Forelimb muscle (tissue), 1 donor: ENCODE measurements at regions not wholly inside any gene's neighbourhood (a gene's known extent, or its start where the extent isn't known, plus 50 kb on each side); places are given as distances from the start of the nearest gene placed in this dataset.
"Not testable (repeated sequence)": the region's sequence is repeated elsewhere in the genome, so short reads cannot be mapped to it uniquely, and the experiment has no call there.

Experiments used
- DNase-seq: peaks from one replicate; pipeline ENCODE4 v3.0.0-alpha.2; 2013; ENCODE audit warnings: low read depth

DNA sequence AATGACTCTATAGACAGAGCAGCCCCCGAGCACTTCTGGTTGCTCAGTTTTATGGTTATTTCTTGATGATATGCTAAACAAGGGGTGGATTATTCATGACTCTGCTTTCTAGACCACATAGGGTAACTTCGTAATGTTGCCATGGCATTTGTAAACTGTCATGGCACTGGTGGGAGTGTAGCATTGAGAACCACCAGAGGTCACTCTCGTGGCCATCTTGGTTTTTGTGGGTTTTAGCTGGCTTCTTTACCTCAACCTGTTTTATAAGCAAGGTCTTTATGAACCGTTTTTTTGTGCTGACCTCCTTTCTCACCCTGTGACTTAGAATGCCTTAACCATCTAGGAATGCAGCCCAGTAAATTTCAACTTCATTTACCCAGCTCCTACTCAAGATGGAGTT lies 1036.2 kb upstream of the FLRT2 start:
- DNase-seq, result no peak

DNA sequence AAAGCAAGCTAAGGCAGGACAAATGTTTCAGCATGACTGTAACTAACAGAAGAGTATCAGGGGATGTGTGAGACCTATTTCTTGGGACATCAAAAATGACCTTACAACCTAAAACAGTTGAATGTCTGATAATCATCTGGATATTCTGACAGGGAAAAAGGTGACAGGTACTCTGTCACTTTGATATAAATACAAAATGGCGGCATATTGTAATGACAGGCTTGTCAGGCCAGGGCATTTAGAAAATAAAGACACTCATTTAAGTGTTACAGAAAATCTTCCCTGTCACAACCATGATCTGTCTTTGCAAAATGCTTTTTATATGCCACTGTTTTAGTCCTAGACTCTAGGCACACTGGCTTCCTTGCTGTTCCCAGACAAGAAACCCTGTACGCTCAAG lies 1033.3 kb upstream of the FLRT2 start:
- no peak for DNase-seq

DNA sequence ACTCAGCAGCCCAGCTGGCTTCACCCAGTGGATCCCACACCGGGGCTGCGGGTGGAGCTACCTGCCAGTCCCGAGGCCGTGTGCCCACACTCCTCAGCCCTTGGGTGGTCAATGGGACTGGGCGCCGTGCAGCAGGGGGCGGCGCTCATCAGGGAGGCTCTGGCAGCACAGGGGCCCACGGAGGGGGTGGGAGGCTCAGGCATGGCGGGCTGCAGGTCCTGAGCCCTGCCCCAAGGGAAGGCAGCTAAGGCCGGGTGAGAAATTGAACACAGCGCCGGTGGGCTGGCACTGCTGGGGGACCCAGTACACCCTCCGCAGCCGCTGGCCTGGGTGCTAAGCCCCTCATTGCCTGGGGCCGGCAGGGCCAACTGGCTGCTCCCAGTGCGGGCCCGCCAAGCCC lies 1017.1 kb upstream of the FLRT2 start:
- not testable (repeated sequence) for DNase-seq

DNA sequence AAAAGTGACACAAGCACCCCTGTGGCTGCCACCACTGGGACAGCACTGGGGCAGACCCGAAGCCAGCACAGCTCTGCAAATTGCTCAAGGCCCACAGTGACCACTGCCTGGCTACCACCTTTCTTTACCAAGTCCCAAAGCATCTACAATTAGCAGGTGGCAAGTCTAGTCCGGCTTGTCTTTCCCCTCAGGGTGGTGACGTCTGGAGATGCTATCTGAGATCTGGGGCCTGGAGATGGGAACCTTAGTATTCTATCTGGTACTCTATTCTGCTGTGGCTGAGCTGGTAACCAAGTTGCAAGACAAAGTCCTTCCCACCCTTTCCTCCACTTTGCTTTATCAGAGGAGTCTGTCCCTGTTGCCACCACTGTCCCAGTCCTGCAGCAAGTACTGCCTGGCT lies 1010.1 kb upstream of the FLRT2 start:
- DNase-seq, result no peak

- DNase-seq, result no peak
Observed at GRCh38 chr14:84520711-84521338, 1009.1 kb upstream of the FLRT2 start.

- no peak for DNase-seq
Observed at GRCh38 chr14:84523746-84524145, 1006.2 kb upstream of the FLRT2 start.

- no peak for DNase-seq
Observed at GRCh38 chr14:84527706-84528105, 1002.2 kb upstream of the FLRT2 start.

DNA sequence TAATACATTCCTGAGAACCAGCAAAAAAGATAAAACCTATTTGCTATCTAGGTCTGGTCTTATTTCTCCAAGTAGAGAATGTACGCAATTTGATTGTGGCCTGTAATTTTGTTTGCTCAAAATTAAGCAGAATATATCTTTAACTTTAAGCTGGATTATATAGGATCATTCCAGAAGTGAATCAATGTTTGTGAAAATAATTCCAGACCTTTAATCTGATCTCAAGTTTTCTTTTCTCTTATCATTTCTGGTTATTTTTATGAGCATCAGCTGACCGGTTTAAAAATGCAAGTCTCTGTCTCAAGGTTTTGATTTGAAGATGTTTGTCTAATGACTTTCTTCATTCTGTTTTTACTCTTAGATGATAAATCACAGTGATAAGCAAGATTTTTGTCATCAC lies 997.9 kb upstream of the FLRT2 start:
- no peak for DNase-seq

GRCh38 chr14:84533181-84533725 lies 996.7 kb upstream of the FLRT2 start:
- no peak for DNase-seq

GRCh38 chr14:84533791-84534190 lies 996.2 kb upstream of the FLRT2 start:
- DNase-seq, result no peak

- no peak for DNase-seq
Observed at GRCh38 chr14:84535484-84535883, 994.5 kb upstream of the FLRT2 start.

DNA sequence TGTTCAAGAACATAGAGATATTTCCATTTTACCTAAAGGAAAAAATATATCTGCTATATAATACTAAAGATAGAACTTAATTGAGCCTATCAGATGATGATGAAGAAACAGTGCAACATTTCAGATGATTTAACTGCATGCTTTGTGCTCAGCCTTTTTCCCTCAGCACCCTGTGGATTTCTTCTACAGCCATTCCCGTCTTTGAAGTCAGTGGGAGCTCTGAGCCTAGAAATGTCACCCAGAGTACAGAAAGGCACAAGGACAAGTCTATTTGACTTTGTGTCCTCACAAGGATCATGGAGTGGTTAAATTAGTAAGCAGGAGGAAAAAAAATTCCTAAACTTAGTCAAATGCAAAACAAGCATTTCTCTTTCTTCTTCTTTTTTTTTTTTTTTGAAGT lies 994.0 kb upstream of the FLRT2 start:
- DNase-seq, result no peak

GRCh38 chr14:84541018-84541417 lies 988.9 kb upstream of the FLRT2 start:
- no peak for DNase-seq

DNA sequence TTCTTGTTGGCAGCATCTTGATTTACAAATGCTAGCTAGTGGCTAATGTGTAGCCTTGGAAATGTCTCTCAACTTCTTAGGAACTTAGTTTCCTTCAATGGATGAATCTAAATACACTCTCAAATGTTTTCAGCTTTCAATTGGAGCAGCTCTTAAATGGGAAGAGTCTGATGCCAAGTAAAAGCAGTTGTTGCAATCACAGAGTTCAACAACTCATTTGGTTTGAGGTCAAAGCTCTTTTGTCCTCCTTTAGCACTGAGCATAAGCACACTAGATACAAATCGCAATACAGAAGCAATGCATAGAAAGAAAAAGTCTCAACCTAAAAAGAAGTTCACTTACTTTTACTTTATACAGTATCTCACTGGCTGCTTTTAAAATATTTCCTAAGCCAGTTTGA lies 986.1 kb upstream of the FLRT2 start:
- DNase-seq, result no peak

DNA sequence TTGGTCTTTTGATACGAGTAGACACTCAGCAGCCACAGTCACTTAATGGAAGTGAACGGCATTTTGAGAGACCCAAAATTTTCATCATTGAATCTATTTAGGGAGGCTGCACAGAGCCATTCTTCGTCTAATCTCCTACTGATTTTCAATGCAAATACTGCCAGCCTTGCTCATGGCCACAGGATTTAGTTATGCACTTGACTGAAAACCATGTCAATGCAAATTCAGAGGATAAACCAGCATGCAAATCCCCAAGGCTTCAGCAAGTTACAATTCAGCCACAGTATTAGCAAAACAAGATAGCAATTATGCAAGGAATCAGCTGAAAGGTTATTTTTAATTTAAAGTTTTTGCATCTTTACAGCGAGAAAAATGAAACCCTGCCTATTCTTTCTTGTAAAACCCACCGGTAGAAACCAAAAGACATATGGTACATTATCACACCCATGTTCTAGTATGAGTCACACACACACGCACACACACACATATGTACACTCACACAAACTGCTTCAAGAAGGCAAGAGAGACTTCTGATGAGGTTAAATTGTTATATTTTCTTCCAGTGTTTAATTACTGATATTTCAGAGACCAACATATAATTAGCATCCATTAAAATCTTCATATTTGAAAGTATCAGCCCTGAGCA lies 985.3 kb upstream of the FLRT2 start:
- DNase-seq, result no peak

- DNase-seq, result no peak
Observed at GRCh38 chr14:84546236-84546635, 983.7 kb upstream of the FLRT2 start.

GRCh38 chr14:84554136-84554535 lies 975.8 kb upstream of the FLRT2 start:
- DNase-seq, result no peak

GRCh38 chr14:84555493-84555892 lies 974.5 kb upstream of the FLRT2 start:
- DNase-seq, result no peak

GRCh38 chr14:84566109-84566508 lies 963.8 kb upstream of the FLRT2 start:
- no peak for DNase-seq

- DNase-seq, result no peak
Observed at GRCh38 chr14:84575681-84576080, 954.3 kb upstream of the FLRT2 start.

DNA sequence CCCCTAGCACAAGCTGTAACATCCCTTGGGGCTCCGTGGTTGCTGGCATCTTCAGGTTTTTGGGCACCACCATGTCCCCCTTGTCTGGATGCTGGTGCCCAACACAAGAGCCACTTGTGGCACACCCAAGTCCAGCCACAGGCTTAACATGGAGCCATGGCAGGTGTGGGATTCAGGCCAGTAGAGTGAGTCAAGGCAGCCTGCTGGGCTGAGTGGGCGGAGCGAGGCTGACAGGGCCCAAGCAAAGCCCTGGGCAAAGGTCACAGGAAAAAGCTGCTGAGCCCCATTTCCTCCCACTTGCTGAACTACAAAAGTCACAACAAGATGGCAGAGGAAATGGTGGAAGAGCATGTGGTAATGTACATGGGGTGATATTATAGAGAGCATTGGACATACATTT lies 950.7 kb upstream of the FLRT2 start:
- no peak for DNase-seq

- DNase-seq, result no peak
Observed at GRCh38 chr14:84581041-84581440, 948.9 kb upstream of the FLRT2 start.

GRCh38 chr14:84584511-84584910 lies 945.4 kb upstream of the FLRT2 start:
- no peak for DNase-seq
